Choroid plexus epithelial cell (primary cell): ENCODE measurements at regions not wholly inside any gene's neighbourhood (a gene's known extent, or its start where the extent isn't known, plus 50 kb on each side); places are given as distances from the start of the nearest gene placed in this dataset.

Experiments
- DNase-seq: peaks from one replicate; pipeline ENCODE4 v3.0.0-alpha.2; 2010; ENCODE audit warnings: low read depth
- H3K4me3 ChIP-seq: 2 replicates; pipeline ENCODE4 v1.5.1; 2011; ENCODE audit warnings: low read depth, mild to moderate bottlenecking, control low read depth, low read length, moderate library complexity
- CTCF ChIP-seq: conservative IDR thresholded peaks from 2 replicates; pipeline ENCODE4 v1.5.1; 2011; ENCODE audit warnings: low read depth, mild to moderate bottlenecking, control low read depth, inconsistent platforms, low read length, moderate library complexity

- no peak for DNase-seq
- no peak overlapping the region for H3K4me3 ChIP-seq
- TF ChIP-seq CTCF, result no peak
Observed at GRCh38 chr6:37100745-37101144, 69.2 kb upstream of the PIM1 start.

- DNase-seq, result no peak
- peak overlapping the region; percentile 47 for H3K4me3 ChIP-seq
- no peak for TF ChIP-seq CTCF
Observed at GRCh38 chr6:37101991-37102298, 68.0 kb upstream of the PIM1 start.

- TF ChIP-seq CTCF, result no peak
- H3K4me3 ChIP-seq, result peak overlapping the region; percentile 47
- peak; percentile 92 for DNase-seq
Observed at GRCh38 chr6:37102299-37103168, 67.4 kb upstream of the PIM1 start.

DNA sequence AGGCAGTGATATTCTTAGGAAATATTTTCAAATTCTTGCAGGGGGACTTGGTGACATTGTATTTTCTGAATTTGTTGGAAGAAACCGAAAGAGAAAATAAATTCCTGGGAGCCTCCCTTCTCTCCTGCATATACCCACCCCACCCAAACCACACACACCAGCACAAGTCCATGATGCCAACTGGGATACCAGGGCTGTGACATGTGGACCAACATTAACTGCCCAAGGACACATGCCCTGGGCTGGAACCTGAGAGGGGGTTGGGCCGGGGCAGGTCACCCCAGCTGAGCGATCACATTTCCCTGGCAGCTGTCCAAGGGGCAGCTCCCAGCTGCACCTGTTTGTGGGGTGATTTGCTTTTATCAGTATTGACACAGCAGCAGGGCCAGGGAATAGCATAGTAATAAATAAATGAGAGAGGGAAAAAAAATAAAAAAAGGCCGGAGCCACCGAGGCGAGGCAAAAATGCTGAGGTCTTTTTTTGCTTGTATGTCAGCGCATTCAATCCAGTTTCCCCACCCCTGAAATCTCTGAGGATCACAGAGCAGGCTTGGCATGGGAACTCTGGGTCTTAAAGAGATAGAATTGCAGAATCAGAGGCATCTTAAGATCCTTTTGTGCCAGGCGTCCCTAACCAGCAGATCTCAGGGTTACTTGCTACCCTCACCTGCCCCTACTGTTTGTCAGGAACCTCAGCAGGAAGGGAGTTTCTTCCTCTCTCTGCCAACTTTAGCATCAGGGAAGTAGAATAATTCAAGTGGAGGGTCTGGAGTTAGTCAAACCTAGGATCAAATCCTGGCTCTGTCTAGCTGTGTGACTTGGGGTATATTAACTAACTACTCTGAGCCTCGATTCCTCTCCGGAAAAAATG is 66.5 kb upstream of the PIM1 start:
- peak overlapping the region; percentile 47 for H3K4me3 ChIP-seq
- TF ChIP-seq CTCF, result no peak
- DNase-seq, result peak; percentile 38

- TF ChIP-seq CTCF, result no peak
- H3K4me3 ChIP-seq, result no peak overlapping the region
Observed at GRCh38 chr6:37104824-37105147, 65.2 kb upstream of the PIM1 start.

GRCh38 chr6:37105148-37106050 is 64.6 kb upstream of the PIM1 start:
- no peak overlapping the region for H3K4me3 ChIP-seq
- no peak for TF ChIP-seq CTCF
- DNase-seq, result no peak

More at GRCh38 chr6:37104824-37105147, 65.2 kb upstream of the PIM1 start:
- DNase-seq, result no peak
